ENCODE measurements at regions not wholly inside any gene's neighbourhood (a gene's known extent, or its start where the extent isn't known, plus 50 kb on each side); places are given as distances from the start of the nearest gene placed in this dataset.
"Not testable (repeated sequence)": the region's sequence is repeated elsewhere in the genome, so short reads cannot be mapped to it uniquely, and the experiment has no call there.

DNA sequence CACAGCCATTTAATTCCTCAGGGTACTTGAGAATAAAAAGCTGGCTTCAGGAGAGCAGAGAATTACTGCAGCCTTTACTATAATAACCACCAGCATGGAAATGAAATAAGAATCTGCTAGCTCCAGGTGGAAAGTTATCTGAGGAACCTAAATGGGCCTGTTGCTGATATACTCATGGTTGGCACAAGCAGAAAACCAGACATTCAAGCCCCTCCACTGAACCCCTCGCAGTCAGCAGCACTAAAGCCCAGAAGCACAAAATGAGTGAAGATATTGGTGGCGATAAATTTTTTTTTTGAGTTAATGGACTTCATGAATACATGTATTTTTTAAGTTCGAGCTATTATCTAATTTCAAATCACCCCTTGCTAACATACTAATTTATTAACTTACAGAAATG, 303.9 kb upstream of the NRP1 start:
- no peak for DNase-seq

DNA sequence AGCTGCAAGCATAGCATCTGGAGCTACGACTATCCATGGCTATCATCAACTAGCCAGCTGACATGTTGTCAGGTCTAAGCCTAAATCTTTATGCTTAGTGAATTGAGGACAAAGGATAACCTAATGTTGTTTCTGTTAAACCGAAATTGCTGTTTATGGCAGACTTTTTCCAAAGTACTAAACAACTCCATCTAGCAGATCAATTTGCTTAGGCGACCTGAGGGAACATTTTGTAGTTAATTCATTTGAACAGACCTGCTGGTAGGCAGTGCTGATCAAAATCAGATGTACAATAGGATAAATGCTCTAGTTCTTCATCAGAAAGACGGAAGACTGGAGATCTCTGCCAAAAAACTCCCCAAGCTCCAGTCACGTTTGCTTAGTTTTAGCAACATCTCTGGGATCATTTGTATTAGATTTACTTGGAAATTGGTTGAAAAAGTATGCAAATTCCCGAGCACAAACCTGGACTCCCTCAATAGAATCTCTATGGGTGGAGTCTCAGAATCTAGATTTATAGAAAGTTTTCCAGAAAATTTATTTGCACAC, 301.6 kb upstream of the NRP1 start:
- no peak for DNase-seq

DNA sequence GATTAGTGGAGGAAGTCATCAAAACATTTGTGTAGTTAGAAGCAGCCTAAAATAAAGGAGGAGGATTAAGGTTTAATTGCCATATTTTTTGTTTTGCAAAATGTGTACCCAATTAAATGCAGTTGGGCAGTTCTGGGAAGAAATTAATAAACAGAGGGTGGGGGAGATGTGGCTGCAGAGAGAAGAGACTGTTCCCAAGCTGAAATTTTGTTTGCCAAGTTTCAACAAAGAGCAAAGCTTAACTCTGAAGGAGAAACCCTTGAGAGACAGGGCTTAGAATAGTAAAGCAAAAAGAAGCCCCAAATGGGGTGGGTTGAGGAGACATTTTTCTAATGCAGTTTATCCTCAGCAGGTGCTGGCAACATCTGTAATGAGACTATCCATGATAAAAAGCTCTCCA, 298.0 kb upstream of the NRP1 start:
- DNase-seq = no peak

DNA sequence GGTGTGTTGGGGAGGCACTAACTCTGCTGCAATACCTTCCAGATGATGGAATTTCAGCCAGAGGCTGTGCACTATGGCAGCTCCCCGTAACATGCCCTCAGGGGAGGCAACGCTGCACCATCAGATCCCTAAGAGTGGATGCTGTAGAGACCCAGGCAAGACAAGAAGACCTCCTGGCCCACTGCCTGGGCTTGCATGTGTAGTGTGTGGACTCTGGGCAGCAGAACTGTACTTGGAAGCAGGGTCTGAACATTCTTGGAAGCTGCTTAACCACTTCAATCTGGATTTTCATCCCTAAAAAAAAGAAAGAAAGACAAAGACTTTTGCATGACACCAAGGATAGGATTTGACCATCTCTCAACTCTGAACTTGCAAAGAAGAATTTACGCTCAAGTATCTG, 297.5 kb upstream of the NRP1 start:
- DNase-seq = no peak

DNA sequence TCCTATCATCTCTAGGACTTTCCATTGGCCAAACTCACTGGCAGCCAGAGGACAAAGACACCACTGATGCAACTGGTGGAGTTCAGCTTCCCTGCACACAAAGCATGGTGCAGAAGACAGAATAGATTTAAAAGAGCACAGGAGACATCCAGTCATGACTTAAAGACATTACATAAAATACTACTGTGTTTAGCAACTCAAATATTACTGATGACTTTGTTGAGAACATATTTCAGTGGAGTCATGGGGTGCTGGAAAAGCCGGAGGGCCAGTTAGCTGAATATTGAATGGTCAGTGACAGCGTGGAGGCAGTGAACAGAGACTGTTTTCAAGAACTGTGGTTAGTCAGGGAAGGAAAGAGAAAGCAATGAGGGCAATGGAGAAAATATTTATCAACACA, 296.3 kb upstream of the NRP1 start:
- DNase-seq = no peak

DNA sequence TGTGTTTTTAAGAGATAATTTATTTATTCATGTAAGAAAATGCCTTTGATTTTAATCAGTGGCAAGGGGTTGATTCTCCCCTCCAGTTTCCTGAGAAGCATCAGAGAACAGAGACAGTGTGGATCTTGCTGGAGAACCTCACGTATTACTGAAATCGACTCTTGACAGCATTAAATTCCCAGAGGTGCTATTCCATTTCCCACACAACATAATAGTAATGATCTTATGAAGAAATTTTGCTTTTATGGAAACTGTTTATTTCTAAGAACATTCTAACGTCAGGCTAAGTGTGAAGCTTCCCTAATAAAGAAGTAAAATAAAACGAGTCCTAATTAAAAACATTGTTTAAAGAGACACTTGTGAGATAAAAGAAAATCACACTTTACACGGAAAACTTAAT, 293.1 kb upstream of the NRP1 start:
- no peak for DNase-seq

DNA sequence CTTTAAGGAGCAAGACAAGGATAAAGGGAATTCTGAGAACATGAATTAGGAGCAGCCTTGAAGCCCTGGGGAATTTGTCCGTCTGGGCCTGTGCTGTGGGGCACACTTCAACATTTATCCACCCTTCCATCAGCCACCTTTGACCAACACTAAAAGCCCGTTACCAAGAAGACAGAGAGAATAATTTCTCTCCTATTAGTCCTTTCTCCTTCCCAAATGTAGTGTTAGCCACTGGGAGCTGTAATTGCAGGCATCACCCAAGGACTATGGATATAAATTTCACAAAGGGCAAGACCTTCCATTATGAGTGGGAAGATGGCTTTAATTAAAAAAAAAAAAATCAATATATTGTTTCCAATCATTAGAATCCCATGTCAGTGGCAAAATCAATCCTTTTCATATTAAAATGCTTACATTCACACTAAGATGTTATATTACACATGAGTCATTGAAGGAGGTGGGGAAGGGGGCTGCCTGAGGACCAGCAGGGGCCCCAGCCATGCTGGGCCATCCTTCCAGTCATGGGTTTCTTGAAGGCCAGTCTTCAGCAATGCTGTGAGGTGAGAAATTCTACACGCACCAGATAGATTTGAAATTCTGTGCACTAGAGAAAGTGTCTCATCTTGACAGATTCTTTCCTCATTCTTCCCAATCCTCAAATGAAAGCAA, 292.5 kb upstream of the NRP1 start:
- DNase-seq = no peak

DNA sequence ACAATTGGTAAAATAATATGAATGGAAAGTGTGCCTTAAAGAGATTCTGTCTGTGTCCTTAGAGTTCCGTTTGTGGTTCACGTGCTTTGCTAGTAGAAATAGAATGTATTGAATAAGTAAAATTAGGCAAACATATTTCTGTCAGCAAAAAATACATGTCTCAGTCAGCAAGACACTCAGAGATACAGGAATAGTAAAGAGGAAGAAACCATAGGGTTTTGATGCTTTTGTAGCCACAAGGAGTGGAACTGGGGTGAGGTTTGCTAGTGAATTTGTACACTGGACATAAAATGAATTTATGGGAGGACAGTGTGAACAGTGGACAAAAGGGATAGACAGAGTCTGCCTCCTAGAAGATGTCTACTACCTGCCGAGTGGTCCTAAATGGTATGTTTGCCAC, 289.2 kb upstream of the NRP1 start:
- no peak for DNase-seq

DNA sequence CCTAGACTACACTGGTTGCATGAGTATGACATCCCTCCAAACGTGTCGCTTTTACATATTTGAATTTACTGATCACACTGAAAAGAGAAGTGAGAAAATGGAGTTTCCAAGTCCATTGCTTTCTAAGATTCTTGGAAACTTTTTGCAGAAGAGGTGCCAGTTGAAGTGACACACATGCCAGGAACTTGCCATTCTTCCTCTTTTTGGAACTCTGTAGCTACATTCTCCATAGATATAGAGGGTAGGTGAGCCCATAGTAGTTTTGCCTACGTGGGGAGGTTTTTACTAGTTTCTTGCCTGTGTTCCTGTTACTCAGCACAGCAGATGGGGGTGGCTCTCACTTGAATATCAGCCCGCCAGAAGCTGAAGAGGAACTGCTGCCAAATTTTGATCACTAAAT, 286.6 kb upstream of the NRP1 start:
- DNase-seq = no peak

DNA sequence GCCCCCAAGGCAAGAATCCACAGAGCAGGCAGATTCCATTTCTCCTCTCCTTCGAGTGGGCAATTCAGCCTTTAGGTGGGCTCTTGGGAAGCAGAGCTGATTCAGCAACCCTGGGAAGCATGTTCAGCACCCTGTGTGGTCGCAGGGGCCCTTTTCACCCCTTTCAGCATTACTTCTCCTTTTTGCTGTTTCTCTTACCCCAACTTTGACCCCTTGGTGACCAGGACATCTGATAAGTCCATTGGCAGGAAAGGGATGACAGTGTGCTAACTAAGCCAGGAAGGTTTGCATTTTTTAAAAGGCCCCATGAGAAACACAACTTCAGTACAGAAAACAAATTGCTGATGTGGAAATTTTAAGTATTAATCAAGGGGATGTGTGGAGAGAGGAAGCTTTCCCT, 283.7 kb upstream of the NRP1 start:
- DNase-seq = no peak

DNA sequence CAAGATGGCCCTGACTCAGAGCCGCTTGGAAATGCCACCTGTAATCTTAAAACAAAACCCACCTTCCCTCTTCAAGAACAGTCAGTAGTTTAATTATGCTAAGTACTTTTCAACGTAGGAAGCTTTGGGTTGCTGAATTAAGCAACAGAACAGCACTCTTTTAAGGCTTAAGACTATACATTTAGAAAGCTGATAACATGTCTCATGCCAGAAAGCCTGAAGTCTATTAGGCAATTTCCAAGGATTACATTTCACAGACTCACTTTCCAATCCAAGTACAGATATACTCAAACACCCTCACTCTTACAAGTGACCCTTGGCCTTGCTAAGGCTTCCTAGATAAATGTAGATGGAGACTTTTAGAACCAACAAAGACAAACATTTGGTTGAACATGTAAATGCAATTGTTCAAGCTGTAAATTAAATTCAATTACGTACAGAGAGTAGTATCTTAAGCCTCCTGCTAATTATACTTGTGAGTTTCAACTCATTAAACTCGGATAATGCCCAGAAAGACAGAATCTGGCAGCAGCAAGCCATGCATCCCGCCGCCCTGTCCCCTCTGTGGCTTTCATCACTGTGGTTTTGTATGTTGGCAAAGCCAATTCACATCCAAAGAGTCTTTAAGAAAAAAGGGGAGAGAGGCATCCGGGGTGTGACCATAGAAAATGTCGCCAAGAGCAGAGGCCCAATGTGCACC, 283.1 kb upstream of the NRP1 start:
- DNase-seq = no peak

DNA sequence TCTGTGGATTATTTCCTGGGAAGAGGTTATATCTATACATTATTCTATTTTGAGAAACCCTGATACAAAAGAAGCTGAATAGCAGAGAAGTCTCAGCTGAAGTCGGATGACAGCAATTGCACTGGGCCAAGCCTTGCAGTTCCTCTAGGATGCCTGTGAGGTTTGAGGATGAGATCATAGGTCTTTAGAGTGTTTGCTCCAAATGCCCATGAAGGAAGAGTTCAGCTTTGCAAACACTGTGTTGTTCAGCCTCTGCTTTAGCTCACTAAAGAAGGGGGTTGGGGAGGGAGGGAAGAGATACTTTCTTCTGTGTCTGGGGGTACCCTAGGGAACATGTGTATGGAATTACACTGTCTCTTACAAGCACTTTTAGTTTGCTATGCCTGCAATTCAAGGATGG, 282.5 kb upstream of the NRP1 start:
- no peak for DNase-seq

DNA sequence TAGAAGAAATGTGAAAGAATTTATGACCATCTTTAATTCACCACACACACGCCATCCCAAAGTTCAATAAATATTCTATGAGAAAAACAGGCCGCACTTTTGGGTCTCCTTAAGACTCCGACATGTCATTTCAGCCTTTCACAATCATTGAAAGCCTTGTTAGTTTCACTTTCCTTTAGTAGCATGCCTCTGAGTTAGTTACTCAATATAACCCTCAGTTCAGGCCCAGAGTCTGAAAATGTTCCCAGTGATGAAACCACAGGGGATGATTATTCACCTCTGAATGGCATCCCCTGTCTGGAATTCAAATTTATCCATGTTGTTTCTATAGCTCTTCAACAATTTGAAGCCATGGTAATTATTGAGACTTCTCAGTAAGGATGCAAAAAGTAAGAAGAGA, 278.1 kb upstream of the NRP1 start:
- no peak for DNase-seq

DNA sequence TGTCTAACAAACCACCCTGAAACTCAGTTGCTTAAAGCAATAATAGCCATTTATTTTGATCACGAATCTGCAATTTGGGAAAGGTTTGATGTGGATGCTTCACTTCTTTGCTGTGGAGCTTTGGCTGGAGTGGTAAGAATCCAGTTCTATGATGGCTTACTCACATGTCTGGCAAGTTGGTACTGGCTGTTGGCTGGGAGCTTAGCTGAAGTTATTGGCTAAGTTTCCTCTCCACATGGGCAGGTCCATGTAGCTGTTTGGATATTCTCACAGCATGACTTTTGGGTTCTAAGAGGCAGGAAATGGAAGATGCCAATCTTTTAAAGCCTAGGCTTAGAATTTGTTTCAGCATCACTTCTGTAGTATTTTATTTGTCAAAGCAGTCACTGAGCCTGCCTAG, 277.6 kb upstream of the NRP1 start:
- no peak for DNase-seq

DNA sequence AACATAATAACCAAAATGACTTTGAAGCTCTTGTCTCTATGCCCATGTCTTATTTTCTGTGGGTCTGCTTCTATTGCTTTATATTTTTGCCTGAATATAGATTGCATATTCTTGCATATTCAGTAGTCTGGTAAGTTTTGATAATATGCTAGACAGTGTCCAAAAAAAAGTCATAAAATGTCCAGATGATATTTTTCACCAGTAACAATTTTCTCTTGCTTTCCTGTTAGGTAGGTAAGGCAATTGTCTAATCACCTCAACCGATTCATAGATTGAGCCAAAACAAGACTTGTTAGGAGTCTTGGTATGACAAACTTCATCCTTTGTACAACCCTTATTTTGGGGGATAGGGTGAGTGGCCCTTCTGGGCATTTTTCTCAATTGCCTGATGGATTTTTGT, 277.0 kb upstream of the NRP1 start:
- no peak for DNase-seq

DNA sequence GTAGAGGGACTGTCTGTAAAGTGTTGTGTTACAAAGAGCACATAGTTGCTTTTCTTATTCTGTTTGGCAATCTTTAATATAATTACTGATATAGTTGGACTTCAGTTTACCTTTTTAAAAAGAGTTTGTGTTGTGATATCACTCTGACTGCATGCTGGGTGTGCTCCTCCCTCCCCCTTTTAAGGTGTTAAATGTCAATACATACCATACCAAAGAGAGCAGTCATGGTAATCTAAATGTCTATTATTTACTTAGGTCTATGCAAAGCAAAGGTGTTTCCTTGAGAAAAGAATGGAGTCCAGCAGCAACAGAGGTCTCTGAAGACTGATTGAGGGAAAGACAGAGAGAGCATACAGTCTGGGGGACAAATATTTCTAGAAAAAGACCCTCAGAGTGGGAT, 275.1 kb upstream of the NRP1 start:
- no peak for DNase-seq

DNA sequence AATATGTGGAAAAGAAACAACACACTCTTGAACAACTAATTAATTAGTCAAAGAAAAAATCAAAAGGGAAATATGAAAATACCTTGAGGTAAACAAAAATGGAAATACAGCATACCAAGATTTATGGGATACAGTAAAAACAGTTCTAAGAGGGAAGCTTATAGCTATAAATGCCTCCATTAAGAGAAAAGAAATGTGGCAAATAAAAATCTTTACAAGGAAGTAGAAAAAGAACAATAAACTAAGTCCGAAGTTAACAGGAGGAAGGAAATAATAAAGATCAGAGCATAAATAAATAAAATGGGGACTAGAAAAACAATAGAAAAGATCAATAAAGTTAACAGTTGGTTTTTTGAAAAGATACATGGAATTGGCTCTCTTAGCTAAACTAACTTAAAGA, 267.8 kb upstream of the NRP1 start:
- no peak for DNase-seq

DNA sequence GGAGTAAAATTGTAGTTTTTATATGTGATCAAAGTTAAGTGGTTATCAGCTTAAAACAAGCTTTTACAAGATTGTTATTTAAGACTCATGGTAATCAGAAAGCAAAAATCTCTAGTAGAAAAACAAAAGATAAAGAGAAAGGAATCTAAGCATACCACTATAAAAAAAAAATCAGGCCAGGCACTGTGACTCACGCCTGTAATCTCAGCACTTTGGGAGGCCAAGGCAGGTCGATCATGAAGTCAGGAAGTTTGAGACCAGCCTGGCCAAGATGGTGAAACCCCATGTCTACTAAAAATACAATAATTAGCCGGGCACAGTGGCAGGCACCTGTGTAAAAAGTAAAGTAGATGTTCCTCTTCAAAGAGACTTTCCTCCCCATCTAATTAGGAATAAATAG, 265.9 kb upstream of the NRP1 start:
- no peak for DNase-seq

DNA sequence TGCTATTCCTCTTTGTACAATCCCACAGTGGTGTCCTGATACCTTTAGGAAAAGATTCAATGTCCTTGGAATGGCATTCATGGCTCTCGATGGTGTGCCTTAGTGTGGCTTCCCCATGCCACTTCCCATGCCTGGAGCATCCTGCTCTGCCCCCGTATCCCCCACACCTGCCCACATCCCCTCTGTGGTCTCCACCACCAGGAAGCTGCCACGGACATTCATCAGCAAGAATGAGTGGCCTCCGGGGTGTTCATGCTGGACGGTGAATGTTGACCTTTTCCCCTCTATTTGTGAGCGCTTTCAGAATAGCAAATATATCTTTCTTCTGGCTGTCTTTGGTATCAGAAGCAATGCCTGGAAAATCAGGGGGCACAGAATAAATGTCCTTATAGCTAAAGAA, 262.0 kb upstream of the NRP1 start:
- no peak for DNase-seq

DNA sequence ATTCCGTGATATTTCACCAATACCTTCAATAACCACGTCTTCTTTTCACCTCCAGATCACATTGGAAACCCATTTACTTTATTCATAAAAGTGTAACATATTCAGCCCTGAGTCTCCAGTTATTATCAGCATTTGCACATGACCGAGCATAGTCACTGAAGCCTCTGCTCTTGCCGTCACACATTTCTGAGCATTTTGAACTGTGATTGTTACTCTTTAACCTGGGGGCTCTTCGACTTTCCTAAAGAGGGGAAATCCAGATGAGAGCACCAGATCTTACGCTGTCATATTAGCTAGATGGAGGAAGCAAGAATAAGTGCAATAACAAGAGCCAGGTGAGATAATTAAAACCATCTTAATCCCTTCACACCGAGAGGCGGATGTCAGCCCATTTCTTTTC, 260.0 kb upstream of the NRP1 start:
- DNase-seq = no peak

DNA sequence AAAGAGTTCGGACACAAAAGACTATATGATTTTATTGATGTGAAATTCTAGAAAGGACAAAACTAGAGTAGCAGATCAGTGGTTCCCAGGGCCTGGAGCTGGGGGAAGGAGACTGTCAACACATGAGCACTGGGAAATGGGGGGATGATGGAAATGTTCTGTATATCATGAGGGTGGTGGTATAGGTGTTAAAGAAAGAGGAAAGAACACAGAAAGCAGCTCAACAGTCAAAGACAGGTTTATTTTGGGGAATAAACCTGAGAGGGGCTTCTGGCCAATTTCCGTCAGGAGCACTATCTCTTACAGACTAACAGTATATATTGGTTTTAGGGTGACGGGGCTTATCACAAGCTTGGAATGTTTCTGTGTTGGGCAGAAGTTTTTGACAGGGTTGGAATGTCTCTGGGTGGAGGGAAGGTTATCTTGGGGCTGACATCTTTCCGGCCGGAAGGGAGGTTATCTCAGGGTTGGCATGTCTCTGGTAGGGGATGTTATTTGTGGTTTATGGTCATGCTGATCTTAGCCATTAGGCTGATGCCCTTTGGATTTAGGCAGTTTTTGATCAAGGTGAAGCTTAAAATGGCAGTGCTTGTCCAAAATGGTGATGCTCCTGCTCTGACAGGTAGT, 254.6 kb upstream of the NRP1 start:
- no peak for DNase-seq

DNA sequence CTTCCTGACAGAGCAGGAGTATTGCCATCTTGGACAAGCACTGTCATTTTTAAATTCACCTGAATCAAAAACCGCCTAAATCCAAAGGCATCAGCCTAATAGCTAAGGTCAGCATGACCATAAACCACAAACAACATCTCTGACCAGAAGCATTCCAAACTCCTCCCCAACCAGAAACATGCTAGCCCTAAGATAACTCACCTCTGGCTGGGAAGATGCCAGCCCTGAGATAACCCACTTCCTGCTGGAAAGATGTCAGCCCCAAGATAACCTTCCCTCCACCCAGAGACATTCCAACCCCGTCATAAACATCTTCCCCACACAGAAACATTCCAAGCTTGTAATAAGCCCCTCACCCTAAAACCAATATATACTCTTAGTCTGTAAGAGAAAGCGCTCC, 250.1 kb upstream of the NRP1 start:
- DNase-seq = not testable (repeated sequence)

DNA sequence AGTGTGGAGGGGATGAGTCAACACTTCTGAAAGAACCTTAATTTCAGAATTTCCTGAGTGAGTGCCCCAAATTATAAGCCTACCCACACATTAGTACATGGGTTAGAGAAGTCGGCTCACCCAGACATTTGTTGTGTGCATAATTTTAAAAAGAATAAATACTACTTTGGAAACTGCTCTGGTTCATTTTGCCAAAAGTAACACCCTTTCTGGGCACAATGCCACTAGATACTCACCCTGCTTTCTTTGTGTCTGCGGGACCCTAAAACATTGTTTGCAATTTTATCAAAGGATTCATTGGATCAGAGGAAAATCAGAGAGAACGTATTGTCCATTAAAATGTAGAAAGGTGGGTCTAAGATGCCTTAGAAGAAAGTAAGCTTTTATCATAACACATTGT, 245.5 kb upstream of the NRP1 start:
- DNase-seq = no peak

DNA sequence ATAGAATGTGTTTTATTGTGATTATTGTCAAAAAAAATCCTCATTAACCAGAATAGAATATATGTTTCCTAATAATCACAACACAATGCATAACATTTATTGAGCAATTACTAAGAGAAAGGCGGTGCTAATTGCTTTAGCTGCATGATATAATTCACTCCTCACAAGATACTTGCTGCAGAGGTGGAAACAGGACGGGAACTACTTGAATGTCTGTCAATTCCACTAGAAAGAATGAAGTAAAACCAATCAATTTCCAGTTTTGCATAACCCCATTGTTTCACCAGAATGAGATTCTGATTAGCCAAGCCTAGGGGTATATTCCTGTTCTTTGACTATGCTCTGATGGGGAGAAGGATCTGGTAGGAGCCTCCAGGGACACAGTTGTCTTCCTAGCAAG, 239.1 kb upstream of the NRP1 start:
- no peak for DNase-seq
